K562 (cell line): ENCODE measurements at regions not wholly inside any gene's neighbourhood (a gene's known extent, or its start where the extent isn't known, plus 50 kb on each side); places are given as distances from the start of the nearest gene placed in this dataset.

Experiments used
- ATAC-seq: fragments of 200-7000 bp; cut with Tn5 transposase; 3 replicates; pipeline ENCODE4 v1.9.1; 2020; ENCODE audit warnings: moderate library complexity
- BruUV-seq: library from RNA; stranded (reverse); fragments of 400-500 nt; replicated peaks from 2 replicates; lab custom pipeline; 2021; lab: Mats Ljungman, UMichigan
- CTCF ChIA-PET: fragments of 300-600 bp; formaldehyde crosslinking; extraction: SDS; loops from one replicate; lab custom pipeline; 2021; ENCODE audit warnings: low intra/inter-chr PET ratio; lab: Yijun Ruan, JAX
- POLR2A ChIA-PET: fragments of 300-600, 350-650 bp; sonication (Branson Sonifier 250); formaldehyde crosslinking; extraction: SDS; loops from one replicate; lab custom pipeline; 2021; ENCODE audit warnings: antibody characterized with exemption, inconsistent platforms; lab: Yijun Ruan, JAX
- DNase-seq, 4 experiments: peaks; one replicate each; pipeline versions ENCODE4 v3.0.0 to v3.0.0-alpha.2; 2011 to 2018; ENCODE audit warnings: low spot score in 3 of 4, mixed read lengths in 3 of 4; ENCODE audit errors: extremely low read depth in 1 of 4
- FAIRE-seq: peaks from 2 replicates; lab custom pipeline; 2011; peaks lifted over from hg19 to GRCh38; lab: Jason Lieb, UNC
- H2AFZ ChIP-seq: 2 replicates; pipeline ENCODE4 v1.6.0; 2011; ENCODE audit warnings: low read depth, low read length, control low read depth, inconsistent platforms
- H3K27ac ChIP-seq: fragments of 200-600 bp; 3 replicates; pipeline ENCODE4 v1.8.0; 2011; ENCODE audit warnings: low read depth, mild to moderate bottlenecking, control low read depth, inconsistent platforms, low read length, moderate library complexity, mixed read lengths; ENCODE audit errors: extremely low read depth
- H3K27me3 ChIP-seq, 2 experiments: fragments of 300-600 bp in 1 of 2; 2 replicates in 1 of 2; 3 replicates in 1 of 2; pipeline versions ENCODE4 v1.6.0 to v1.8.0; 2011; ENCODE audit warnings: inconsistent platforms in 2 of 2, low read length in 2 of 2, mild to moderate bottlenecking in 1 of 2, mixed read lengths in 1 of 2, moderate library complexity in 1 of 2; ENCODE audit not compliant: control insufficient read depth in 2 of 2, insufficient read depth in 2 of 2
- H3K36me3 ChIP-seq: fragments of 300-600 bp; 3 replicates; pipeline ENCODE4 v1.8.0; 2011; ENCODE audit warnings: mild to moderate bottlenecking, low read length, inconsistent platforms; ENCODE audit not compliant: control insufficient read depth, insufficient read depth
- H3K4me1 ChIP-seq, 2 experiments: fragments of 200-600 bp in 1 of 2; replicated peaks in 1 of 2; 2 replicates in 1 of 2; 3 replicates in 1 of 2; pipeline versions ENCODE4 v1.5.1 to v1.8.0; 2011; ENCODE audit warnings: inconsistent platforms in 2 of 2, low read length in 2 of 2, mild to moderate bottlenecking in 1 of 2, mixed read lengths in 1 of 2, moderate library complexity in 1 of 2; ENCODE audit not compliant: control insufficient read depth in 2 of 2, insufficient read depth in 2 of 2
- H3K4me2 ChIP-seq: 2 replicates; pipeline ENCODE4 v1.6.1; 2011; ENCODE audit warnings: low read length, control low read depth, inconsistent platforms, mixed read lengths; ENCODE audit not compliant: insufficient read depth
- H3K4me3 ChIP-seq: fragments of 200-600 bp; sonication (generic), shearing (Covaris generic); 2 replicates; pipeline ENCODE4 v1.5.1; 2016; ENCODE audit warnings: control low read depth, inconsistent platforms
- H3K79me2 ChIP-seq: fragments of 200-600 bp; 3 replicates; pipeline ENCODE4 v1.8.0; 2011; ENCODE audit warnings: low read length, inconsistent platforms; ENCODE audit not compliant: control insufficient read depth, insufficient read depth
- H3K9ac ChIP-seq, 2 experiments: 2 replicates each; pipeline versions ENCODE4 v1.6.0 to v1.6.1; 2011; ENCODE audit warnings: low read depth in 2 of 2, low read length in 2 of 2, control low read depth in 1 of 2, inconsistent platforms in 1 of 2, mild to moderate bottlenecking in 1 of 2, mixed read lengths in 1 of 2; ENCODE audit not compliant: insufficient read depth in 1 of 2
- H3K9me1 ChIP-seq: one replicate; pipeline ENCODE4 v1.6.0; 2011; ENCODE audit warnings: inconsistent platforms, mild to moderate bottlenecking, low read length, moderate library complexity; ENCODE audit not compliant: control insufficient read depth, insufficient read depth
- H3K9me3 ChIP-seq: replicated peaks from 2 replicates; pipeline ENCODE4 v1.5.1; 2011; ENCODE audit warnings: low read depth, low read length, inconsistent platforms; ENCODE audit not compliant: control insufficient read depth, insufficient read depth
- H4K20me1 ChIP-seq: replicated peaks from 2 replicates; pipeline ENCODE4 v1.6.1; 2011; ENCODE audit warnings: low read length, inconsistent platforms, mixed read lengths; ENCODE audit not compliant: control insufficient read depth, insufficient read depth
- CEBPB ChIP-seq: fragments of 450-650 bp; IDR thresholded peaks from 2 replicates; pipeline ENCODE4 v1.6.1; 2016; ENCODE audit warnings: missing genetic modification characterization, missing compliant biosample characterization
- CEBPG ChIP-seq, 3 experiments: fragments of 200-800 bp in 1 of 3; sonication (Bioruptor generic) in 1 of 3; sonication (generic) in 1 of 3; formaldehyde crosslinking in 1 of 3; IDR thresholded peaks in 2 of 3; conservative IDR thresholded peaks in 1 of 3; 2 replicates each; pipeline versions ENCODE4 v1.6.1 to v1.8.0; 2016 to 2022; ENCODE audit warnings: missing compliant biosample characterization in 2 of 3, missing genetic modification characterization in 2 of 3, mild to moderate bottlenecking in 1 of 3, missing genetic modification reagents in 1 of 3
- GATAD2A ChIP-seq: fragments of 450-650 bp; IDR thresholded peaks from 2 replicates; pipeline ENCODE4 v1.6.1; 2017
- HSF4 ChIP-seq: fragments of 250-450 bp; sonication (Bioruptor Pico); IDR thresholded peaks from 2 replicates; pipeline ENCODE4 v2.1.2; 2022; ENCODE audit warnings: mild to moderate bottlenecking, moderate library complexity, borderline replicate concordance
- MAZ ChIP-seq, 2 experiments: fragments of 450-650 bp in 1 of 2; sonication (generic) in 1 of 2; formaldehyde crosslinking; IDR thresholded peaks in 1 of 2; conservative IDR thresholded peaks in 1 of 2; 2 replicates each; pipeline versions ENCODE4 v1.4.0 to v1.5.0; 2020; ENCODE audit warnings: mild to moderate bottlenecking in 1 of 2, missing genetic modification reagents in 1 of 2
- NFIX ChIP-seq: fragments of 250-450 bp; sonication (Bioruptor Pico); IDR thresholded peaks from 2 replicates; pipeline ENCODE4 v1.4.0; 2020; ENCODE audit warnings: low read depth, mild to moderate bottlenecking, moderate library complexity
- SIX5 ChIP-seq, 2 experiments: IDR thresholded peaks; 2 replicates each; pipeline ENCODE4 v1.6.1; 2011; ENCODE audit warnings: low read length in 2 of 2, borderline replicate concordance in 1 of 2, low read depth in 1 of 2, mild to moderate bottlenecking in 1 of 2, moderate library complexity in 1 of 2; ENCODE audit not compliant: insufficient read depth in 1 of 2
- SPI1 ChIP-seq: IDR thresholded peaks from 2 replicates; pipeline ENCODE4 v1.6.1; 2011; ENCODE audit warnings: low read depth, low read length, control low read depth, borderline replicate concordance
- WGBS: fragments of 100-300 bp; shearing (Covaris generic); methylation state at CpG from one replicate; pipeline ENCODE4 v1.1.6; 2016; ENCODE audit warnings: low coverage, mixed read lengths; ENCODE audit not compliant: insufficient coverage; ENCODE audit errors: missing lambda C conversion rate; 5-methylcytosine and 5-hydroxymethylcytosine counted together
- in situ Hi-C: fragments of 300-500 bp; cut with MboI; formaldehyde crosslinking; loops from 4 replicates; pipeline ENCODE4 v1.15.0; 2018; ENCODE audit warnings: inconsistent platforms, mixed read lengths
- intact Hi-C: fragments of 100-400 bp; cut with micrococcal nuclease; formaldehyde crosslinking; loops from 2 replicates; pipeline ENCODE4 v1.14.2; 2022
- TF ChIP-seq, protein P1 (sequence below): fragments of 250-450 bp; sonication (Bioruptor Pico); IDR thresholded peaks from 2 replicates; pipeline ENCODE4 v1.5.1; 2021; ENCODE audit warnings: mild to moderate bottlenecking
- TF ChIP-seq, protein P2 (sequence below): fragments of 250-450 bp; sonication (Bioruptor Pico); IDR thresholded peaks from 2 replicates; pipeline ENCODE4 v1.9.0; 2021; ENCODE audit warnings: mild to moderate bottlenecking

DNA sequence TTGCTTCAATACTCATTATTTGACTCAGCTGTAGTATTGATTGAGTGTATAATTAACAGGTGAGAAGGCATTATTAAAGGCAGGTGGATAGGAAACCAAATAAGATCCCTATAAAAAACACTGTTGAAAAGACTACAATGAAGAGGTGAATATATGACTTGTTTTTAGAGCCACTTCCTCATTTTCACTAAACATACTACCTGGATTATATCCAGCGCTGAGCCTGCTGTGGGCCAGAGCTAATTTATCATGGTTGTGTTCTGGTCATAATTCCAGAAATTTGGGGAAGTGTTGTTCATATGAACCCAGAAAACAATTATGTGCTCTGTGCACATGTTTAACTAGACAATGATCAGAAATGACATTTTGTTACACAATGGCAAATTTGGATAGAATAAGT is 235.3 kb upstream of the MME start:
- BruUV-seq: no TSS peak
- Histone ChIP-seq H3K27me3 (no peaks in the 10 kb centered on the region), H3K9me1 (no peaks in the 10 kb centered on the region), H3K79me2 (no peaks in the 10 kb centered on the region), H3K4me1 (no peaks in the 10 kb centered on the region), H3K4me2 (no peak overlapping the region), H2AFZ (no peak overlapping the region), H4K20me1 (no peaks in the 10 kb centered on the region), H3K36me3 (no peaks in the 10 kb centered on the region), H3K4me3 (no peak overlapping the region), H3K27ac (no peak overlapping the region), H3K9ac (no peak overlapping the region), H3K9me3 (no peaks in the 10 kb centered on the region)
- in situ Hi-C loops: no loop called here
- 0% methylated on average over 1 of the region's 1 CpG for WGBS
- ChIA-PET CTCF (no interaction called here), POLR2A (interaction anchor here (0.7 kb wide), 1 partner anchor 1040 kb away, joined by 3 read pairs; no protein-coding TSS in a partner anchor)
- no peak for FAIRE-seq
- ATAC-seq: no peak
- TF ChIP-seq SIX5 (IDR thresholded peaks at IDR 0.05; ENCODE audit: borderline replicate concordance in 1 of 2, insufficient read depth in 1 of 2, low read depth in 1 of 2, low read length in 2 of 2) (no peak), SPI1 (peak; percentile 88), GATAD2A (no peak)
- no peak for DNase-seq
- intact Hi-C loops: no loop called here

DNA sequence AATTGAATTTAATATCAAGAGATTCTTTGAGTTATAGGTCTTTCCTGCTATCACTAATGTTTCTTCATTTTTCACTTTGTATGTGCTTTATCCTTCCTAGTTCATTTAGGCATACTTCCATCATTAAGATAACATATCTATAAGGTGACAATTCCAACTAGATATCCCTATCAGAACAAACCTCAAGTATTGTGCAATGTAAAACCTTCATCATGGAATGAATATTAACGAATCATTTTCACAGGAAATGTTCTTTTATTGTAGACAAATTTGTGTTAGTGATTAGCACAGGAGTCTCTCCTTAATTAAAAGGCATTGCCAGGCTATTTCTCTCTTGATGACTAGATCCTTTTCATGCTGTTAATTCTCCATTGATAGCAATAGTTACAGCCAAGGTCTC is 236.5 kb upstream of the MME start:
- in situ Hi-C loops: no loop called here
- H4K20me1 ChIP-seq: no peaks in the 10 kb centered on the region

More for the DNA sequence above, 236.5 kb upstream of the MME start:
- ATAC-seq: no peak
- H2AFZ ChIP-seq: no peak overlapping the region
- no peak overlapping the region for H3K9ac ChIP-seq
- WGBS: 0% methylated on average over 1 of the region's 1 CpG
- BruUV-seq: no TSS peak
- H3K9me1 ChIP-seq: no peaks in the 10 kb centered on the region
- TF ChIP-seq NFIX (no peak), MAZ (CRISPR knock-in tag; conservative IDR thresholded peaks at IDR 0.05 in 1 of 2, IDR thresholded peaks at IDR 0.05 in 1 of 2) (no peak), HSF4 (CRISPR knock-in tag) (no peak), CEBPG (CRISPR knock-in tag; IDR thresholded peaks at IDR 0.05) (no peak), CEBPG (tag; conservative IDR thresholded peaks at IDR 0.05 in 1 of 2, IDR thresholded peaks at IDR 0.05 in 1 of 2) (peak in 1 of 2 experiments; percentile 77; a peak in 2 of 4 replicates), CEBPB (tag) (peak; percentile 65)
- TF ChIP-seq, protein P1, sequence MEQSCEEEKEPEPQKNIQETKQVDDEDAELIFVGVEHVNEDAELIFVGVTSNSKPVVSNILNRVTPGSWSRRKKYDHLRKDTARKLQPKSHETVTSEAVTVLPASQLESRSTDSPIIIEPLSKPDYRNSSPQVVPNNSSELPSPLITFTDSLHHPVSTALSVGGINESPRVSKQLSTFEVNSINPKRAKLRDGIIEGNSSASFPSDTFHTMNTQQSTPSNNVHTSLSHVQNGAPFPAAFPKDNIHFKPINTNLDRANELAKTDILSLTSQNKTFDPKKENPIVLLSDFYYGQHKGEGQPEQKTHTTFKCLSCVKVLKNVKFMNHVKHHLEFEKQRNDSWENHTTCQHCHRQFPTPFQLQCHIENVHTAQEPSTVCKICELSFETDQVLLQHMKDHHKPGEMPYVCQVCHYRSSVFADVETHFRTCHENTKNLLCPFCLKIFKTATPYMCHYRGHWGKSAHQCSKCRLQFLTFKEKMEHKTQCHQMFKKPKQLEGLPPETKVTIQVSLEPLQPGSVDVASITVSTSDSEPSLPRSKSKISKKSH (CRISPR knock-in tag): no peak
- TF ChIP-seq, protein P2, sequence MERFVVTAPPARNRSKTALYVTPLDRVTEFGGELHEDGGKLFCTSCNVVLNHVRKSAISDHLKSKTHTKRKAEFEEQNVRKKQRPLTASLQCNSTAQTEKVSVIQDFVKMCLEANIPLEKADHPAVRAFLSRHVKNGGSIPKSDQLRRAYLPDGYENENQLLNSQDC (CRISPR knock-in tag): no peak
- no peaks in the 10 kb centered on the region for H3K79me2 ChIP-seq
- CTCF ChIA-PET: no interaction called here
- no peak for FAIRE-seq
- no peaks in the 10 kb centered on the region for H3K4me1 ChIP-seq
- H3K9me3 ChIP-seq: no peaks in the 10 kb centered on the region
- H3K27me3 ChIP-seq: no peaks in the 10 kb centered on the region
- H3K4me2 ChIP-seq: no peak overlapping the region
- H3K4me3 ChIP-seq: no peak overlapping the region
- no peak overlapping the region for H3K27ac ChIP-seq
- POLR2A ChIA-PET: no interaction called here
- no peaks in the 10 kb centered on the region for H3K36me3 ChIP-seq
- DNase-seq: no peak
- intact Hi-C loops: no loop called here
